Tibial nerve (tissue), 4 donors: ENCODE measurements at regions not wholly inside any gene's neighbourhood (a gene's known extent, or its start where the extent isn't known, plus 50 kb on each side); places are given as distances from the start of the nearest gene placed in this dataset.
"Not testable (repeated sequence)": the region's sequence is repeated elsewhere in the genome, so short reads cannot be mapped to it uniquely, and the experiment has no call there.

Experiments used
- DNase-seq, 2 donors: peaks; one replicate each; pipeline ENCODE4 v3.0.0-alpha.2; 2019; ENCODE audit warnings: low spot score in 2 of 2
- H3K27ac ChIP-seq, 4 donors: fragments of 200-600 bp; sonication (generic) in 3 of 4; one replicate each; pipeline ENCODE4 v1.5.1; 2017 to 2019; ENCODE audit warnings: mild to moderate bottlenecking in 1 of 4
- H3K27me3 ChIP-seq, 2 donors: fragments of 200-600 bp; sonication (generic) in 1 of 2; one replicate each; pipeline versions ENCODE4 v1.5.1 to v1.6.0; 2017 to 2019
- H3K36me3 ChIP-seq, 3 donors: fragments of 200-600 bp; sonication (generic); one replicate each; pipeline ENCODE4 v1.5.1; 2018 to 2019
- H3K4me1 ChIP-seq, 4 donors: fragments of 200-600 bp; sonication (generic) in 3 of 4; one replicate each; pipeline ENCODE4 v1.5.1; 2017 to 2019
- H3K4me3 ChIP-seq, 4 donors: fragments of 200-600 bp; sonication (generic) in 3 of 4; one replicate each; pipeline ENCODE4 v1.5.1; 2017 to 2019; ENCODE audit warnings: mild to moderate bottlenecking in 1 of 4, moderate library complexity in 1 of 4
- H3K9me3 ChIP-seq, 4 donors: fragments of 200-600 bp; sonication (generic) in 3 of 4; one replicate each; pipeline ENCODE4 v1.5.1; 2017 to 2019
- CTCF ChIP-seq, 5 experiments: fragments of 200-600 bp in 3 of 5; fragments of 450-650 bp in 2 of 5; sonication (generic) in 3 of 5; IDR thresholded peaks; one replicate each; pipeline ENCODE4 v1.5.1; 2016 to 2019; ENCODE audit warnings: antibody characterized with exemption in 5 of 5, mild to moderate bottlenecking in 3 of 5, moderate library complexity in 2 of 5
- EP300 ChIP-seq, 2 donors: sonication (generic); formaldehyde crosslinking; IDR thresholded peaks; one replicate each; pipeline ENCODE4 v1.6.1; 2017; ENCODE audit warnings: antibody characterized with exemption in 2 of 2, mild to moderate bottlenecking in 1 of 2
- POLR2A ChIP-seq, 2 donors: fragments of 450-650 bp; IDR thresholded peaks; one replicate each; pipeline ENCODE4 v1.6.1; 2017; ENCODE audit warnings: antibody characterized with exemption in 2 of 2, mild to moderate bottlenecking in 2 of 2, moderate library complexity in 2 of 2
- WGBS, 2 donors: methylation state at CpG; one replicate each; pipeline ENCODE4 v1.1.5; 2018; 5-methylcytosine and 5-hydroxymethylcytosine counted together

- Histone ChIP-seq H3K4me3 (no peak overlapping the region), H3K4me1 (no peaks in the 10 kb centered on the region), H3K27ac (no peak overlapping the region), H3K9me3 (no peaks in the 10 kb centered on the region), H3K27me3 (no peaks in the 10 kb centered on the region), H3K36me3 (no peaks in the 10 kb centered on the region)
- 93 to 100% methylated on average over 1 to 2 of the region's 2 CpGs for WGBS, 2 donors
- TF ChIP-seq EP300 (IDR thresholded peaks at IDR 0.05), result no peak
- TF ChIP-seq POLR2A (IDR thresholded peaks at IDR 0.05), result no peak
- TF ChIP-seq CTCF (IDR thresholded peaks at IDR 0.05), result no peak
- DNase-seq, result no peak
These were observed 570.1 kb upstream of the ACTRT1 start for GRCh38 chrX:128622296-128622695.

- TF ChIP-seq POLR2A (IDR thresholded peaks at IDR 0.05) (no peak), EP300 (IDR thresholded peaks at IDR 0.05) (no peak), CTCF (IDR thresholded peaks at IDR 0.05) (no peak)
- no peak overlapping the region for H3K27ac ChIP-seq
- no peak overlapping the region for H3K4me3 ChIP-seq
- no peaks in the 10 kb centered on the region for H3K36me3 ChIP-seq
- 54 to 59% methylated on average over 3 of the region's 3 CpGs for WGBS, 2 donors
- no peak for DNase-seq
- H3K4me1 ChIP-seq, result no peaks in the 10 kb centered on the region
- no peaks in the 10 kb centered on the region for H3K27me3 ChIP-seq
- no peaks in the 10 kb centered on the region for H3K9me3 ChIP-seq
These were observed 567.3 kb upstream of the ACTRT1 start for GRCh38 chrX:128619490-128619889.

- Histone ChIP-seq H3K27me3 (no peaks in the 10 kb centered on the region), H3K4me1 (no peaks in the 10 kb centered on the region), H3K27ac (no peak overlapping the region), H3K4me3 (no peak overlapping the region), H3K36me3 (no peaks in the 10 kb centered on the region), H3K9me3 (no peaks in the 10 kb centered on the region)
- 78 to 96% methylated on average over 1 of the region's 1 CpG for WGBS, 2 donors
- DNase-seq, result no peak
- no peak for TF ChIP-seq EP300 (IDR thresholded peaks at IDR 0.05)
- TF ChIP-seq CTCF (IDR thresholded peaks at IDR 0.05), result no peak
- no peak for TF ChIP-seq POLR2A (IDR thresholded peaks at IDR 0.05)
These were observed 564.7 kb upstream of the ACTRT1 start for GRCh38 chrX:128616933-128617332.

- not testable (repeated sequence) for H3K27ac ChIP-seq, H3K9me3 ChIP-seq, H3K4me1 ChIP-seq, H3K4me3 ChIP-seq, DNase-seq, H3K27me3 ChIP-seq, H3K36me3 ChIP-seq
- 95% methylated on average over 9 of the region's 16 CpGs; no CpG with 5 or more reads in 1 of the 2 donors for WGBS, 2 donors
These were observed 554.6 kb upstream of the ACTRT1 start for GRCh38 chrX:128606817-128607216.

- not testable (repeated sequence) for H3K4me3 ChIP-seq, H3K9me3 ChIP-seq, H3K27me3 ChIP-seq, H3K27ac ChIP-seq, H3K36me3 ChIP-seq, H3K4me1 ChIP-seq, DNase-seq
- 88 to 90% methylated on average over 6 to 8 of the region's 31 CpGs for WGBS, 2 donors
These were observed 554.2 kb upstream of the ACTRT1 start for GRCh38 chrX:128606357-128606756.

GRCh38 chrX:128601706-128602105, 549.5 kb upstream of the ACTRT1 start:
- H3K27me3 ChIP-seq, result no peaks in the 10 kb centered on the region
- H3K27ac ChIP-seq, result no peak overlapping the region
- no peak for TF ChIP-seq POLR2A (IDR thresholded peaks at IDR 0.05)
- TF ChIP-seq EP300 (IDR thresholded peaks at IDR 0.05), result no peak
- no peak for TF ChIP-seq CTCF (IDR thresholded peaks at IDR 0.05)
- H3K4me1 ChIP-seq, result no peaks in the 10 kb centered on the region
- H3K36me3 ChIP-seq, result no peaks in the 10 kb centered on the region
- H3K4me3 ChIP-seq, result no peak overlapping the region
- no peaks in the 10 kb centered on the region for H3K9me3 ChIP-seq
- DNase-seq, result no peak
- WGBS, 2 donors, result 44 to 88% methylated on average over 2 of the region's 2 CpGs
